A549 (cell line): ENCODE measurements at regions not wholly inside any gene's neighbourhood (a gene's known extent, or its start where the extent isn't known, plus 50 kb on each side); places are given as distances from the start of the nearest gene placed in this dataset.

Source experiments
- ATAC-seq, 2 experiments: fragments of 200-7000 bp in 1 of 2; fragments of >200 bp in 1 of 2; cut with Nextera tagmentation in 1 of 2; cut with Tn5 transposase in 1 of 2; 3 replicates each; pipeline versions ENCODE4 v1.8.0 to v1.9.1; 2018 to 2020; ENCODE audit warnings: mild to moderate bottlenecking in 1 of 2, moderate library complexity in 1 of 2
- CTCF ChIA-PET: fragments of 300-600 bp; sonication (Branson Sonifier 250); formaldehyde crosslinking; extraction: SDS; loops from one replicate; lab custom pipeline; 2021; ENCODE audit warnings: antibody characterized with exemption, inconsistent platforms; lab: Yijun Ruan, JAX
- POLR2A ChIA-PET: fragments of 350-600 bp; formaldehyde crosslinking; extraction: SDS; loops from one replicate; lab custom pipeline; 2021; ENCODE audit warnings: antibody characterized with exemption, inconsistent platforms; lab: Yijun Ruan, JAX
- DNase-seq, 2 experiments: peaks; one replicate each; pipeline versions ENCODE4 v3.0.0 to v3.0.0-alpha.2; 2011 to 2016; ENCODE audit warnings: low read depth in 1 of 2, low spot score in 1 of 2
- FAIRE-seq: peaks from 2 replicates; lab custom pipeline; 2011; peaks lifted over from hg19 to GRCh38; lab: Jason Lieb, UNC
- H3K27ac ChIP-seq, 2 experiments: fragments of >200 bp; sonication (Bioruptor Twin); formaldehyde crosslinking; 3 replicates each; pipeline ENCODE4 v1.5.1; 2016 to 2017
- H3K4me1 ChIP-seq: fragments of >200 bp; sonication (Bioruptor Twin); formaldehyde crosslinking; 3 replicates; pipeline ENCODE4 v1.6.1; 2016
- H3K4me2 ChIP-seq: fragments of >200 bp; sonication (Bioruptor Twin); formaldehyde crosslinking; 3 replicates; pipeline ENCODE4 v1.6.1; 2016
- H3K4me3 ChIP-seq: fragments of >200 bp; sonication (Bioruptor Twin); formaldehyde crosslinking; 3 replicates; pipeline ENCODE4 v1.5.1; 2016
- H3K9me3 ChIP-seq: fragments of >200 bp; sonication (Bioruptor Twin); formaldehyde crosslinking; 3 replicates; pipeline ENCODE4 v1.6.1; 2016
- CEBPB ChIP-seq, 2 experiments: fragments of >200 bp in 1 of 2; sonication (Bioruptor Twin) in 1 of 2; formaldehyde crosslinking in 1 of 2; IDR thresholded peaks; 2 replicates each; pipeline ENCODE4 v1.6.1; 2012 to 2016
- CHD2 ChIP-seq: fragments of 150-350 bp; IDR thresholded peaks from 2 replicates; pipeline ENCODE4 v1.6.1; 2014; ENCODE audit warnings: low read length; ENCODE audit not compliant: partially characterized antibody
- CHD4 ChIP-seq: fragments of 200-600 bp; sonication (generic); IDR thresholded peaks from 2 replicates; pipeline ENCODE4 v1.6.1; 2016; ENCODE audit warnings: antibody characterized with exemption, mild to moderate bottlenecking, borderline replicate concordance
- EHF ChIP-seq: fragments of 250-450 bp; sonication (Bioruptor Pico); IDR thresholded peaks from 2 replicates; pipeline ENCODE4 v1.5.0; 2020; ENCODE audit warnings: mild to moderate bottlenecking
- FOSL2 ChIP-seq, 2 experiments: fragments of 450-650 bp in 1 of 2; fragments of >200 bp in 1 of 2; sonication (Bioruptor Twin) in 1 of 2; formaldehyde crosslinking; IDR thresholded peaks; 2 replicates each; pipeline versions ENCODE4 v1.5.0 to v1.6.1; 2016 to 2020; ENCODE audit warnings: mild to moderate bottlenecking in 1 of 2, moderate library complexity in 1 of 2
- FOXS1 ChIP-seq: fragments of 250-450 bp; sonication (Bioruptor Pico); IDR thresholded peaks from 2 replicates; pipeline ENCODE4 v1.5.0; 2020; ENCODE audit warnings: mild to moderate bottlenecking, moderate library complexity
- HMGXB4 ChIP-seq: fragments of 250-450 bp; sonication (Bioruptor Pico); IDR thresholded peaks from 2 replicates; pipeline ENCODE4 v1.5.0; 2021; ENCODE audit warnings: mild to moderate bottlenecking, moderate library complexity, borderline replicate concordance
- HOXA7 ChIP-seq: fragments of 250-450 bp; sonication (Bioruptor Pico); IDR thresholded peaks from 2 replicates; pipeline ENCODE4 v1.5.0; 2020; ENCODE audit warnings: mild to moderate bottlenecking, moderate library complexity
- JUNB ChIP-seq: fragments of >200 bp; sonication (Bioruptor Twin); formaldehyde crosslinking; IDR thresholded peaks from 2 replicates; pipeline ENCODE4 v1.6.1; 2016
- MAFK ChIP-seq: fragments of 450-650 bp; IDR thresholded peaks from 2 replicates; pipeline ENCODE4 v1.6.1; 2014; ENCODE audit not compliant: partially characterized antibody
- MAX ChIP-seq: IDR thresholded peaks from 2 replicates; pipeline ENCODE4 v1.6.1; 2012
- MYC ChIP-seq: IDR thresholded peaks from 2 replicates; pipeline ENCODE4 v1.6.1; 2012; ENCODE audit warnings: mild to moderate bottlenecking, inconsistent platforms, low read length, improper control_type of control experiment, borderline replicate concordance
- NPAS2 ChIP-seq: fragments of 250-450 bp; sonication (Bioruptor Pico); IDR thresholded peaks from 2 replicates; pipeline ENCODE4 v1.8.0; 2022; ENCODE audit warnings: mild to moderate bottlenecking, moderate library complexity, borderline replicate concordance
- NR3C1 ChIP-seq: fragments of >200 bp; sonication (Bioruptor Twin); formaldehyde crosslinking; IDR thresholded peaks from 3 replicates; pipeline ENCODE4 v1.6.1; 2017
- PHF8 ChIP-seq: fragments of 200-600 bp; sonication (generic); IDR thresholded peaks from 2 replicates; pipeline ENCODE4 v1.6.1; 2016; ENCODE audit warnings: low read depth, mild to moderate bottlenecking, antibody characterized with exemption, moderate library complexity, borderline replicate concordance
- POLR2A ChIP-seq: IDR thresholded peaks from 2 replicates; pipeline ENCODE4 v1.6.1; 2012; ENCODE audit warnings: mild to moderate bottlenecking, low read length
- RARB ChIP-seq: fragments of 250-450 bp; sonication (Bioruptor Pico); IDR thresholded peaks from 2 replicates; pipeline ENCODE4 v1.8.0; 2021; ENCODE audit warnings: mild to moderate bottlenecking, moderate library complexity
- ZC3H11A ChIP-seq: fragments of 450-650 bp; IDR thresholded peaks from 2 replicates; pipeline ENCODE4 v1.6.1; 2014; ENCODE audit warnings: antibody characterized with exemption, mild to moderate bottlenecking
- WGBS: methylation state at CpG from one replicate; pipeline ENCODE4 v1.1.6; 2017; ENCODE audit errors: missing lambda C conversion rate; 5-methylcytosine and 5-hydroxymethylcytosine counted together
- TF ChIP-seq, protein P1 (sequence below): fragments of >200 bp; sonication (Bioruptor Twin); formaldehyde crosslinking; IDR thresholded peaks from 3 replicates; pipeline ENCODE4 v1.5.1; 2016

DNA sequence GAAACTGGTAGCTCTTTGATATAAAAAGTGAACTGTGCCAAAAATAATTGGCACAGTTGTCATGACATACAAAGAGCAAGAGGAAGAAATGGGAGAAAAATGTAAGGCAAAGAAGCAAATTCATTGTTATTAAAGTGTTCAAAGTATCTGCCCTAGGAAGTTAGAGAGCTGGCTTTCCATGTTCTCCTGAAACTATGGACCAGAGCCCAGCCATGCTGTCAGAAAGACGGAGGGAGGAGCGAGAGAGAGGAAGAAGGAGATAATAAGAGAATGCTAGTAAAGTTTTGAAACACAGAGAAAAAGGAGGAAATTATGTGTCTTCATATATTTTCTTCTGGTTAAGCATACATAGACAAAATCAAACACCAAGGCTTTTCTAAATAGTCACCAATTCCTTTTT is 78.1 kb upstream of the PELI2 start:
- H3K9me3 ChIP-seq, result no peaks in the 10 kb centered on the region
- no peak for TF ChIP-seq ZC3H11A
- no peak for TF ChIP-seq MAX
- DNase-seq (no peak), FAIRE-seq (no peak), ATAC-seq (no peak)
- H3K4me2 ChIP-seq, result no peak overlapping the region
- no peaks in the 10 kb centered on the region for H3K4me1 ChIP-seq
- CTCF ChIA-PET, result no interaction called here
- no peak overlapping the region for H3K4me3 ChIP-seq
- POLR2A ChIA-PET, result no interaction called here
- WGBS, result 48% methylated on average over 2 of the region's 2 CpGs
- no peak overlapping the region for H3K27ac ChIP-seq

- TF ChIP-seq CEBPB (IDR thresholded peaks at IDR 0.05), result no peak
- no peak for TF ChIP-seq FOSL2 (IDR thresholded peaks at IDR 0.05)
- TF ChIP-seq FOSL2 (CRISPR knock-in tag; IDR thresholded peaks at IDR 0.05), result 0 out of 2 replicates have a peak, but pooled peaks have one; percentile 23
- TF ChIP-seq, all 56 proteins: peak for 1
- no peaks in the 10 kb centered on the region for H3K4me1 ChIP-seq
- ChIA-PET POLR2A (no interaction called here), CTCF (interaction anchor here (1.0 kb wide), 1 partner anchor 21 kb away, joined by 3 read pairs; no protein-coding TSS in a partner anchor)
- WGBS, result 56% methylated on average over 2 of the region's 2 CpGs
- H3K4me2 ChIP-seq, result no peak overlapping the region
- FAIRE-seq (no peak), DNase-seq (no peak), ATAC-seq (no peak)
- no peak overlapping the region for H3K27ac ChIP-seq
- no peak overlapping the region for H3K4me3 ChIP-seq
- no peaks in the 10 kb centered on the region for H3K9me3 ChIP-seq
Observed at GRCh38 chr14:56044196-56044595, 74.0 kb upstream of the PELI2 start.

- Histone ChIP-seq H3K9me3 (no peaks in the 10 kb centered on the region), H3K27ac (no peak overlapping the region), H3K4me2 (no peak overlapping the region), H3K4me3 (no peak overlapping the region), H3K4me1 (no peaks in the 10 kb centered on the region)
- DNase-seq (no peak), ATAC-seq (no peak), FAIRE-seq (no peak)
- 21% methylated on average over 1 of the region's 1 CpG for WGBS
- ChIA-PET CTCF (interaction anchor here (0.8 to 1.2 kb wide), 3 partner anchors 11 to 428 kb away, joined by 4 read pairs; no protein-coding TSS in a partner anchor), POLR2A (no interaction called here)
- no peak for TF ChIP-seq POLR2A
- no peak for TF ChIP-seq NR3C1
- TF ChIP-seq HOXA7 (CRISPR knock-in tag), result no peak
- TF ChIP-seq EHF (CRISPR knock-in tag), result no peak
- TF ChIP-seq JUNB, result no peak
- no peak for TF ChIP-seq PHF8
- no peak for TF ChIP-seq MYC
- TF ChIP-seq FOXS1 (CRISPR knock-in tag), result no peak
- TF ChIP-seq MAFK, result no peak
- TF ChIP-seq NPAS2 (CRISPR knock-in tag), result no peak
- TF ChIP-seq RARB (CRISPR knock-in tag), result no peak
- no peak for TF ChIP-seq HMGXB4 (CRISPR knock-in tag)
- TF ChIP-seq, protein P1, sequence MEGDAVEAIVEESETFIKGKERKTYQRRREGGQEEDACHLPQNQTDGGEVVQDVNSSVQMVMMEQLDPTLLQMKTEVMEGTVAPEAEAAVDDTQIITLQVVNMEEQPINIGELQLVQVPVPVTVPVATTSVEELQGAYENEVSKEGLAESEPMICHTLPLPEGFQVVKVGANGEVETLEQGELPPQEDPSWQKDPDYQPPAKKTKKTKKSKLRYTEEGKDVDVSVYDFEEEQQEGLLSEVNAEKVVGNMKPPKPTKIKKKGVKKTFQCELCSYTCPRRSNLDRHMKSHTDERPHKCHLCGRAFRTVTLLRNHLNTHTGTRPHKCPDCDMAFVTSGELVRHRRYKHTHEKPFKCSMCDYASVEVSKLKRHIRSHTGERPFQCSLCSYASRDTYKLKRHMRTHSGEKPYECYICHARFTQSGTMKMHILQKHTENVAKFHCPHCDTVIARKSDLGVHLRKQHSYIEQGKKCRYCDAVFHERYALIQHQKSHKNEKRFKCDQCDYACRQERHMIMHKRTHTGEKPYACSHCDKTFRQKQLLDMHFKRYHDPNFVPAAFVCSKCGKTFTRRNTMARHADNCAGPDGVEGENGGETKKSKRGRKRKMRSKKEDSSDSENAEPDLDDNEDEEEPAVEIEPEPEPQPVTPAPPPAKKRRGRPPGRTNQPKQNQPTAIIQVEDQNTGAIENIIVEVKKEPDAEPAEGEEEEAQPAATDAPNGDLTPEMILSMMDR, result no peak
- no peak for TF ChIP-seq CHD2
- TF ChIP-seq CHD4, result no peak
Observed at GRCh38 chr14:56046546-56046945, 71.7 kb upstream of the PELI2 start.
